COR-L47 (cell line): ENCODE measurements at regions not wholly inside any gene's neighbourhood (a gene's known extent, or its start where the extent isn't known, plus 50 kb on each side); places are given as distances from the start of the nearest gene placed in this dataset.

Experiments used
- DNase-seq: peaks from one replicate; lab custom pipeline; 2025; lab: John Stamatoyannopoulos, UW

DNA sequence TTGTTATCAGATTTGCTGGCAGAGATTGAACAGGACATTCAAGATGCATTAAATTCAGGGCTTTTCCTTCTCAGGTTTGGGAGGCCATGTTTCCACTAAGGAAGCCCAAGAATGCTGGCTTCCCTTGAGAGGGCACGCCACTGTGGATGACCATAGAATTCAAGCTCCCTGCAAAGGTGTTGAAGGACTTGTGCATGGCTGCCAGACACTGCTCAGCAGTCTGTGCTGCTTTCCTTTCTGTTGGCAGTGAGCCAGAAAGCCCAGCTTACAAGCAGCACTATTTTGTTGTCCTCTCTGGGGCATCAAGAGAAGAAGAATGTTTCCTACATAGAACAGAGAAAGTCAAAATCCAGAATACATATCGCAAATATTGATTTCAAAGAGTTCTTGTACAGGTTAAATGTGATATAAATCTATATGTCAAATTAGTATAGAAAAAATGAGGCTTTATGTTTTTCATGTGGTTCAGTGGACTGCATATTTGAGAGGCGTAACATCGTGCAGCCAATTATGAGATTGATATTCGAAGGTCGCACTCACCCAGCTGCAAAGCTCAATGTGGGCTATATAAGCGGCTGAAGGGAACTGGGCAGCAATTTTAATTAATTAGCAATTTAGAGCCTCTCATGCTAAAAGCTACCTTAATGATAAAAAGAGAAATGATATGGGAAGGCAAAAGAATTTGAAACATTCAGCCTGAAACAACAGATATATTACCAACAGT lies 103.1 kb upstream of the ISL1 start:
- DNase-seq: peak; percentile 55

DNA sequence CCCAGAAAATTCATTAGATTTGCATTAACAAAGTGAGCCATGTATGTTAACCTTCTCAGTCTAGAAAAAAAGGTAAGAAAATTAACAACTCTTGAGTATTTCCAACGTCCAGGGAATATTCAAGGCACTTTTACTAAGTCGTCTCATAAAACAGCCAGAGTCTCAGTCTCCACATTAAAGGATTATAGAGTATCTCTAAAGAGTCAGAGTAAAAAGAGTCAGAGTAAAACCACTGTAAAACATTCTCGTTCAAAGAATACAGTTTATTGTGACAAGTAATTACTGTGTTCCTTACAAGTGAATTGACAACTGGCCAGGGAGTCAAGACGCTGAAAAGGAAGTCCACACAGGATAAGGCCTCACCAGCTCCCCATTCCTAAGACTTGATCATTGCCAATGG lies 97.2 kb upstream of the ISL1 start:
- DNase-seq: no peak

GRCh38 chr5:51302343-51302742 lies 80.9 kb upstream of the ISL1 start:
- DNase-seq: no peak

DNA sequence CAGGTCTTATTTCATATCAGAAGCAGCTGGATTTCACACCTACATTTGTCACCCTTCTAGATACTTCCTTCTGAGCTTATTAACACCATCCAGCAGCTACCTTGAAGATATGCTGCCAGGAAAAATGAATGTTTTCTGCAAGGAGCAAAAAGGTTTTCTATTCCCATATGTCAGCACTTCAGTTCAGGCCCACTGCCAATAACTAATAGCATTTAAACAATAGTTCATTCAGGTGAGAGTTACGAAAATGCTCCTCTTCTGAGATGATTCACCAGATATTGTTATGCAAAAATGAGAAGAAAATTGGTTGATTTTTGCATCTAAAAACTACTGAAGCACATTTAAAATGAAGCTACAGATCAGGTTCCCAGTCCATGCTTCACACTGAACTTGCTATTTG lies 56.4 kb upstream of the ISL1 start:
- peak; percentile 33 for DNase-seq
